Parathyroid adenoma (tissue), 2 donors: ENCODE measurements at regions not wholly inside any gene's neighbourhood (a gene's known extent, or its start where the extent isn't known, plus 50 kb on each side); places are given as distances from the start of the nearest gene placed in this dataset.

Experiments used
- H2AFZ ChIP-seq: fragments of 300-600 bp; sonication (generic); one replicate; pipeline ENCODE4 v1.7.0; 2017; ENCODE audit warnings: antibody characterized with exemption, mild to moderate bottlenecking
- H3K27ac ChIP-seq: fragments of 300-600 bp; sonication (generic); one replicate; pipeline ENCODE4 v1.7.0; 2017
- H3K27me3 ChIP-seq: fragments of 300-600 bp; sonication (generic); one replicate; pipeline ENCODE4 v1.7.0; 2017; ENCODE audit warnings: low read length; ENCODE audit not compliant: control insufficient read depth, insufficient read depth
- H3K36me3 ChIP-seq: fragments of 300-600 bp; sonication (generic); one replicate; pipeline ENCODE4 v1.7.0; 2017; ENCODE audit warnings: low read length; ENCODE audit not compliant: control insufficient read depth, insufficient read depth
- H3K4me1 ChIP-seq: fragments of 300-600 bp; sonication (generic); one replicate; pipeline ENCODE4 v1.7.0; 2017; ENCODE audit warnings: control low read depth
- H3K4me2 ChIP-seq: fragments of 300-600 bp; sonication (generic); one replicate; pipeline ENCODE4 v1.7.0; 2017; ENCODE audit warnings: low read length
- H3K4me3 ChIP-seq: fragments of 300-600 bp; sonication (generic); one replicate; pipeline ENCODE4 v1.7.0; 2017; ENCODE audit warnings: low read depth, low read length
- H3K79me2 ChIP-seq: fragments of 300-600 bp; sonication (generic); one replicate; pipeline ENCODE4 v1.7.0; 2017; ENCODE audit warnings: control low read depth
- H3K9ac ChIP-seq: fragments of 300-600 bp; sonication (generic); one replicate; pipeline ENCODE4 v1.7.0; 2017; ENCODE audit warnings: mild to moderate bottlenecking
- H3K9me3 ChIP-seq: fragments of 300-600 bp; sonication (generic); one replicate; pipeline ENCODE4 v1.7.0; 2017; ENCODE audit warnings: low read length; ENCODE audit not compliant: control insufficient read depth
- CTCF ChIP-seq: fragments of 300-600 bp; sonication (generic); IDR thresholded peaks from one replicate; pipeline ENCODE4 v1.7.0; 2017; ENCODE audit warnings: antibody characterized with exemption, mild to moderate bottlenecking
- donor health status: primary hyperparathyroidism.

GRCh38 chr5:10861423-10861790, 100.4 kb upstream of the DAP start:
- Histone ChIP-seq H3K4me3 (no peak overlapping the region), H3K4me2 (no peak overlapping the region), H3K36me3 (no peaks in the 10 kb centered on the region), H3K27me3 (no peaks in the 10 kb centered on the region), H3K27ac (no peak overlapping the region), H3K79me2 (no peaks in the 10 kb centered on the region), H2AFZ (no peak overlapping the region), H3K4me1 (no peaks in the 10 kb centered on the region), H3K9me3 (no peaks in the 10 kb centered on the region), H3K9ac (no peak overlapping the region)
- TF ChIP-seq CTCF = no peak

DNA sequence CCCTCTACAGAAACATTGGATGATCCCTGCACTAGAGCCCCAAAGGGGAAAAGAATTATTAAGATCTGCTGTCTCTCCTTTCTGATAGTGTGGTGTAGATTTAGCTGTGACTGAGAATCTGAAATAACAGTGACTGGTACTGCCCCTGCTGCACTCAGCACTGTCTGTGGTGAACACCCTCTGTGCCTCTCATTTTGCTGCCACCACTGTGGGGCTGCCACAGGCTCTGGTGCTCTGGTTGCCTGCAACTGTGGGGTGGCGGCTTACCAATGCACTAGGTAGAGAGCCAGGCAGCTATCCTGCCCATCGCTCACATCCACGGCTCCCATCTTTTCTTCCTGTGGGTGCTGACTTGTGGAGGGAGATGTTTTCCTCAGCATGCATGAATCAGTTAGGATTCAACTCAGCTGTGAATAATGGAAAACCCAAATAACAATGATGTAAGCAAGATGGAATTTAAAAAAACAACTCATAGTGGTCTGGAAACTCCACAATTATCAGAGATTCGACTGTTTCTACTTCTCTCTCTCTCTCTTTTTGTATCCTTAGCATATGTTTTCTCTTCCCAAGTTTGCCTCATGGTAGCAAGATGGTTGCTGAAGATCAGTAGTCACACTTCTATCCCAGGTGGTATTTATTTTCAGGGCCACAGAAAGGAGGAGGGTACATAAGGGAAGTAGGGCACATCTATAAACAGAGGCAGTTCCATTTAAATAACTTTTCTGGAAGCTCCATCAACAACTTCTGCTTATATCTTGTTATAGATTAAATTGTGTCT, 99.8 kb upstream of the DAP start:
- Histone ChIP-seq H3K9me3 (no peaks in the 10 kb centered on the region), H3K27me3 (no peaks in the 10 kb centered on the region), H3K4me2 (no peak overlapping the region), H3K79me2 (no peaks in the 10 kb centered on the region), H3K36me3 (no peaks in the 10 kb centered on the region), H3K9ac (no peak overlapping the region), H2AFZ (no peak overlapping the region), H3K27ac (no peak overlapping the region), H3K4me1 (no peaks in the 10 kb centered on the region), H3K4me3 (no peak overlapping the region)
- TF ChIP-seq CTCF = no peak

GRCh38 chr5:10860196-10860543, 99.1 kb upstream of the DAP start:
- no peaks in the 10 kb centered on the region for H3K79me2 ChIP-seq
- H3K27me3 ChIP-seq = no peaks in the 10 kb centered on the region
- no peak for TF ChIP-seq CTCF
- H3K4me2 ChIP-seq = no peak overlapping the region
- no peak overlapping the region for H3K9ac ChIP-seq
- H3K4me3 ChIP-seq = no peak overlapping the region
- no peaks in the 10 kb centered on the region for H3K36me3 ChIP-seq
- H3K27ac ChIP-seq = no peak overlapping the region
- H2AFZ ChIP-seq = no peak overlapping the region
- no peaks in the 10 kb centered on the region for H3K4me1 ChIP-seq
- no peaks in the 10 kb centered on the region for H3K9me3 ChIP-seq

DNA sequence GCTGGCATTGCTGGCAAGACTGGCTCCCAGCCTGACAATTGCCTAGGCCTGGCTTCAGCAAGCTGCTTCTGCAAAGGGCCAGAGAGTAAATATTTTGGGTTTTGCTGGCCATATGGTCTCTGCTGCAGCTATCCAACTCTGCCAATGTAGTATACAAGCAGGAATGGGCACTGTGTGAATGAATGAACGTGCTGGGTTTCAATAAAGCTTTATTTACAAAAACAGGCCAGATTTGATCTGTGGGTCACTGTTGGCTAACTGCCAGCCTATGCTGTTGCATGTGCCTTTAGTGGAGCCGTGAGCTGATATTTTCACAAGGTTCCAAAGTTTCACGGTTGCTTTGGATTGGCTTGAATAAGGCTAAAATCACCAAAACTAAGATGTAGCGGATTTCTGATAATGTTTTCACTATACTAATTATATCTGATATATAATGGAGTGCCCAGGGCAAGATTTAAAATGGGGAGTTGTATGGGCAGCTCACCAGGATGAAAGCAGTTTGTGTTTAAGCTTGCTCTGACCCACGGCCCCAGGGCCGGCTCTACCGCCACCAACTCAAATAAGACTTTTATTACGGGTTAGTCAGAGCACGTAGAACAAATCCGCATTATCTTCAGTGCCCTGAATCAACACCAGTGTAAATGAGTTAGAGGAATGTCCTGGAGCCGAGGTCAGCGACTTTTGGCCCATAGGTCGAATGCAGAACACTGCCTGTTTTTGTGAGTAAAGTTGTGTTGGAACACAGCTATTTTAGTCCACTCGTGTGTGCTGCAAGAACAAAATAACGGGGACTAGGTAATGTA, 98.6 kb upstream of the DAP start:
- no peak for TF ChIP-seq CTCF
- Histone ChIP-seq H3K27me3 (no peaks in the 10 kb centered on the region), H3K4me1 (no peaks in the 10 kb centered on the region)

More for the DNA sequence above, 98.6 kb upstream of the DAP start:
- Histone ChIP-seq H2AFZ (no peak overlapping the region), H3K4me3 (no peak overlapping the region), H3K4me2 (no peak overlapping the region), H3K9me3 (no peaks in the 10 kb centered on the region), H3K36me3 (no peaks in the 10 kb centered on the region), H3K27ac (no peak overlapping the region), H3K79me2 (no peaks in the 10 kb centered on the region), H3K9ac (no peak overlapping the region)
